Fibroblast of gingiva (primary cell): ENCODE measurements at regions not wholly inside any gene's neighbourhood (a gene's known extent, or its start where the extent isn't known, plus 50 kb on each side); places are given as distances from the start of the nearest gene placed in this dataset.
A peak's percentile ranks its signal among the peaks of the same experiment; 100 is the strongest.

Experiments
- DNase-seq: peaks from one replicate; pipeline ENCODE4 v3.0.0-alpha.2; 2011; ENCODE audit warnings: low read depth

- DNase-seq = no peak
These were observed 125.9 kb upstream of the FSTL4 start for GRCh38 chr5:133738271-133738670.

- no peak for DNase-seq
These were observed 124.2 kb upstream of the FSTL4 start for GRCh38 chr5:133736512-133736911.

- peak; percentile 21 for DNase-seq
These were observed 123.0 kb upstream of the FSTL4 start for GRCh38 chr5:133735346-133735745.

GRCh38 chr5:133734916-133735315, 122.6 kb upstream of the FSTL4 start:
- no peak for DNase-seq

- DNase-seq = no peak
These were observed 120.2 kb upstream of the FSTL4 start for GRCh38 chr5:133732536-133732935.

GRCh38 chr5:133731951-133732350, 119.6 kb upstream of the FSTL4 start:
- DNase-seq = no peak

- no peak for DNase-seq
These were observed 118.5 kb upstream of the FSTL4 start for GRCh38 chr5:133730866-133731265.

GRCh38 chr5:133730346-133730745, 118.0 kb upstream of the FSTL4 start:
- no peak for DNase-seq

GRCh38 chr5:133729800-133730199, 117.5 kb upstream of the FSTL4 start:
- no peak for DNase-seq

- DNase-seq = peak; percentile 17
These were observed 116.1 kb upstream of the FSTL4 start for GRCh38 chr5:133728475-133728874.

- DNase-seq = no peak
These were observed 115.3 kb upstream of the FSTL4 start for GRCh38 chr5:133727636-133728035.

GRCh38 chr5:133723651-133724366, 111.5 kb upstream of the FSTL4 start:
- DNase-seq = no peak

GRCh38 chr5:133723126-133723525, 110.8 kb upstream of the FSTL4 start:
- no peak for DNase-seq

GRCh38 chr5:133721365-133721764, 109.0 kb upstream of the FSTL4 start:
- DNase-seq = no peak

- DNase-seq = no peak
These were observed 106.1 kb upstream of the FSTL4 start for GRCh38 chr5:133718457-133718856.

GRCh38 chr5:133716532-133717183, 104.3 kb upstream of the FSTL4 start:
- DNase-seq = no peak

- no peak for DNase-seq
These were observed 103.3 kb upstream of the FSTL4 start for GRCh38 chr5:133715616-133716015.

- no peak for DNase-seq
These were observed 102.9 kb upstream of the FSTL4 start for GRCh38 chr5:133715216-133715615.

GRCh38 chr5:133714161-133714915, 102.0 kb upstream of the FSTL4 start:
- no peak for DNase-seq

GRCh38 chr5:133713751-133714150, 101.4 kb upstream of the FSTL4 start:
- no peak for DNase-seq

GRCh38 chr5:133713209-133713608, 100.9 kb upstream of the FSTL4 start:
- DNase-seq = no peak

GRCh38 chr5:133712562-133712961, 100.2 kb upstream of the FSTL4 start:
- no peak for DNase-seq

GRCh38 chr5:133709209-133709725, 96.9 kb upstream of the FSTL4 start:
- DNase-seq = peak; percentile 64
